ENCODE measurements at regions not wholly inside any gene's neighbourhood (a gene's known extent, or its start where the extent isn't known, plus 50 kb on each side); places are given as distances from the start of the nearest gene placed in this dataset.

GRCh38 chr11:33944693-33945424 lies 53.0 kb upstream of the LMO2 start (continued):
- peak; percentile 93 for TF ChIP-seq CXXC5 (CRISPR knock-in tag; IDR thresholded peaks at IDR 0.05)
- no peak for TF ChIP-seq ZNF57 (CRISPR knock-in tag; IDR thresholded peaks at IDR 0.05)
- no peak for TF ChIP-seq RBM22 (IDR thresholded peaks at IDR 0.05; ENCODE audit: low read depth, low read length, poor library complexity, severe bottlenecking)
- no peak for TF ChIP-seq ZNF121 (CRISPR knock-in tag; conservative IDR thresholded peaks at IDR 0.05)
- no peak for TF ChIP-seq ZNF282 (CRISPR knock-in tag; IDR thresholded peaks at IDR 0.05)
- peak; percentile 69; the same call in 1 of the 2 replicates for TF ChIP-seq XRCC5 (IDR thresholded peaks at IDR 0.05; ENCODE audit: low read depth, low read length)
- TF ChIP-seq XRCC4 (IDR thresholded peaks at IDR 0.05; ENCODE audit: extremely low read depth, insufficient read depth, insufficient read length) = no peak
- peak; percentile 89 for TF ChIP-seq GATAD2A (IDR thresholded peaks at IDR 0.05)
- TF ChIP-seq, protein P1, sequence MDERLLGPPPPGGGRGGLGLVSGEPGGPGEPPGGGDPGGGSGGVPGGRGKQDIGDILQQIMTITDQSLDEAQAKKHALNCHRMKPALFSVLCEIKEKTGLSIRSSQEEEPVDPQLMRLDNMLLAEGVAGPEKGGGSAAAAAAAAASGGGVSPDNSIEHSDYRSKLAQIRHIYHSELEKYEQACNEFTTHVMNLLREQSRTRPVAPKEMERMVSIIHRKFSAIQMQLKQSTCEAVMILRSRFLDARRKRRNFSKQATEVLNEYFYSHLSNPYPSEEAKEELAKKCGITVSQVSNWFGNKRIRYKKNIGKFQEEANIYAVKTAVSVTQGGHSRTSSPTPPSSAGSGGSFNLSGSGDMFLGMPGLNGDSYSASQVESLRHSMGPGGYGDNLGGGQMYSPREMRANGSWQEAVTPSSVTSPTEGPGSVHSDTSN (CRISPR knock-in tag; IDR thresholded peaks at IDR 0.05; ENCODE audit: low read depth) = no peak
- TF ChIP-seq, protein P1 (tag; conservative IDR thresholded peaks at IDR 0.05; ENCODE audit: low read depth) = peak; percentile 49
- TF ChIP-seq L3MBTL2 (IDR thresholded peaks at IDR 0.05) = no peak; the same call in 1 of the 2 replicates
- TF ChIP-seq ARID2 (IDR thresholded peaks at IDR 0.05) = no peak
- TF ChIP-seq ETV6 (IDR thresholded peaks at IDR 0.05; ENCODE audit: borderline replicate concordance in 1 of 2, low read depth in 2 of 2, low read length in 1 of 2) = peak in 1 of 2 experiments; percentile 88; a peak in 2 of 4 replicates
- TF ChIP-seq ETV6 (CRISPR knock-in tag; IDR thresholded peaks at IDR 0.05; ENCODE audit: borderline replicate concordance) = no peak
- TF ChIP-seq, protein P2, sequence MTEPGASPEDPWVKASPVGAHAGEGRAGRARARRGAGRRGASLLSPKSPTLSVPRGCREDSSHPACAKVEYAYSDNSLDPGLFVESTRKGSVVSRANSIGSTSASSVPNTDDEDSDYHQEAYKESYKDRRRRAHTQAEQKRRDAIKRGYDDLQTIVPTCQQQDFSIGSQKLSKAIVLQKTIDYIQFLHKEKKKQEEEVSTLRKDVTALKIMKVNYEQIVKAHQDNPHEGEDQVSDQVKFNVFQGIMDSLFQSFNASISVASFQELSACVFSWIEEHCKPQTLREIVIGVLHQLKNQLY (CRISPR knock-in tag; conservative IDR thresholded peaks at IDR 0.05) = no peak
- peak in 1 of 2 experiments; percentile 95; a peak in 2 of 4 replicates for TF ChIP-seq NONO (IDR thresholded peaks at IDR 0.05; ENCODE audit: low read depth in 2 of 2, low read length in 1 of 2)
- TF ChIP-seq, protein P3, sequence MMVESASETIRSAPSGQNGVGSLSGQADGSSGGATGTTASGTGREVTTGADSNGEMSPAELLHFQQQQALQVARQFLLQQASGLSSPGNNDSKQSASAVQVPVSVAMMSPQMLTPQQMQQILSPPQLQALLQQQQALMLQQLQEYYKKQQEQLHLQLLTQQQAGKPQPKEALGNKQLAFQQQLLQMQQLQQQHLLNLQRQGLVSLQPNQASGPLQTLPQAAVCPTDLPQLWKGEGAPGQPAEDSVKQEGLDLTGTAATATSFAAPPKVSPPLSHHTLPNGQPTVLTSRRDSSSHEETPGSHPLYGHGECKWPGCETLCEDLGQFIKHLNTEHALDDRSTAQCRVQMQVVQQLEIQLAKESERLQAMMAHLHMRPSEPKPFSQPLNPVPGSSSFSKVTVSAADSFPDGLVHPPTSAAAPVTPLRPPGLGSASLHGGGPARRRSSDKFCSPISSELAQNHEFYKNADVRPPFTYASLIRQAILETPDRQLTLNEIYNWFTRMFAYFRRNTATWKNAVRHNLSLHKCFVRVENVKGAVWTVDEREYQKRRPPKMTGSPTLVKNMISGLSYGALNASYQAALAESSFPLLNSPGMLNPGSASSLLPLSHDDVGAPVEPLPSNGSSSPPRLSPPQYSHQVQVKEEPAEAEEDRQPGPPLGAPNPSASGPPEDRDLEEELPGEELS (CRISPR knock-in tag; IDR thresholded peaks at IDR 0.05; ENCODE audit: borderline replicate concordance) = no peak; the same call in 1 of the 2 replicates
- TF ChIP-seq KLF10 (CRISPR knock-in tag; IDR thresholded peaks at IDR 0.05) = no peak
- TF ChIP-seq SMARCE1 (IDR thresholded peaks at IDR 0.05) = peak; percentile 98
- TF ChIP-seq ZNF707 (CRISPR knock-in tag; conservative IDR thresholded peaks at IDR 0.05) = no peak
- no peak for TF ChIP-seq NR0B1 (IDR thresholded peaks at IDR 0.05; ENCODE audit: partially characterized antibody)
- no peak for TF ChIP-seq HOXB6 (CRISPR knock-in tag; IDR thresholded peaks at IDR 0.05; ENCODE audit: borderline replicate concordance)

All from K562 (cell line).